ENCODE measurements at regions not wholly inside any gene's neighbourhood (a gene's known extent, or its start where the extent isn't known, plus 50 kb on each side); places are given as distances from the start of the nearest gene placed in this dataset.
"Not testable (repeated sequence)": the region's sequence is repeated elsewhere in the genome, so short reads cannot be mapped to it uniquely, and the experiment has no call there.

- DNase-seq (ENCODE audit: low spot score): no peak
Measured at GRCh38 chr6:121925534-121926255, 473.8 kb upstream of the HSF2 start.

GRCh38 chr6:121929301-121929700 lies 470.2 kb upstream of the HSF2 start:
- no peak for DNase-seq (ENCODE audit: low spot score)

GRCh38 chr6:121932076-121932991 lies 467.1 kb upstream of the HSF2 start:
- DNase-seq (ENCODE audit: low spot score): peak; percentile 77

- no peak for DNase-seq (ENCODE audit: low spot score)
Measured at GRCh38 chr6:121934451-121934850, 465.0 kb upstream of the HSF2 start.

GRCh38 chr6:121940728-121941127 lies 458.7 kb upstream of the HSF2 start:
- DNase-seq (ENCODE audit: low spot score): no peak

- no peak for DNase-seq (ENCODE audit: low spot score)
Measured at GRCh38 chr6:121944354-121944753, 455.1 kb upstream of the HSF2 start.

GRCh38 chr6:121951123-121951522 lies 448.3 kb upstream of the HSF2 start:
- no peak for DNase-seq (ENCODE audit: low spot score)

GRCh38 chr6:121951918-121952379 lies 447.5 kb upstream of the HSF2 start:
- no peak for DNase-seq (ENCODE audit: low spot score)

GRCh38 chr6:121955401-121955800 lies 444.1 kb upstream of the HSF2 start:
- DNase-seq (ENCODE audit: low spot score): not testable (repeated sequence)

- no peak for DNase-seq (ENCODE audit: low spot score)
Measured at GRCh38 chr6:121956782-121957181, 442.7 kb upstream of the HSF2 start.

- no peak for DNase-seq (ENCODE audit: low spot score)
Measured at GRCh38 chr6:121959501-121959900, 440.0 kb upstream of the HSF2 start.

- no peak for DNase-seq (ENCODE audit: low spot score)
Measured at GRCh38 chr6:121961619-121962125, 437.8 kb upstream of the HSF2 start.

- no peak for DNase-seq (ENCODE audit: low spot score)
Measured at GRCh38 chr6:121963826-121964225, 435.6 kb upstream of the HSF2 start.

GRCh38 chr6:121965739-121966138 lies 433.7 kb upstream of the HSF2 start:
- DNase-seq (ENCODE audit: low spot score): no peak

GRCh38 chr6:121967631-121968030 lies 431.8 kb upstream of the HSF2 start:
- DNase-seq (ENCODE audit: low spot score): no peak

- DNase-seq (ENCODE audit: low spot score): no peak
Measured at GRCh38 chr6:121971931-121972335, 427.5 kb upstream of the HSF2 start.

GRCh38 chr6:121984956-121985355 lies 414.5 kb upstream of the HSF2 start:
- no peak for DNase-seq (ENCODE audit: low spot score)

GRCh38 chr6:121993362-121993761 lies 406.1 kb upstream of the HSF2 start:
- DNase-seq (ENCODE audit: low spot score): no peak

- no peak for DNase-seq (ENCODE audit: low spot score)
Measured at GRCh38 chr6:121994919-121995318, 404.5 kb upstream of the HSF2 start.

GRCh38 chr6:121998631-121999030 lies 400.8 kb upstream of the HSF2 start:
- no peak for DNase-seq (ENCODE audit: low spot score)

GRCh38 chr6:121999456-122000065 lies 399.9 kb upstream of the HSF2 start:
- DNase-seq (ENCODE audit: low spot score): no peak

GRCh38 chr6:122005661-122006060 lies 393.8 kb upstream of the HSF2 start:
- no peak for DNase-seq (ENCODE audit: low spot score)

Data from iPS-NIHi11 (cell line).